SU-DHL-6 (cell line): ENCODE measurements at regions not wholly inside any gene's neighbourhood (a gene's known extent, or its start where the extent isn't known, plus 50 kb on each side); places are given as distances from the start of the nearest gene placed in this dataset.

Experiments used
- CTCF ChIP-seq: fragments of 200-600 bp; sonication (generic); IDR thresholded peaks from one replicate; pipeline ENCODE4 v1.5.1; 2017; ENCODE audit warnings: antibody characterized with exemption, mild to moderate bottlenecking, low read length, moderate library complexity; ENCODE audit not compliant: insufficient read depth, poor library complexity, severe bottlenecking
- EZH2phosphoT487 ChIP-seq: fragments of 200-600 bp; sonication (generic), shearing (Covaris generic); conservative IDR thresholded peaks from 2 replicates; pipeline ENCODE4 v1.6.1; 2018; ENCODE audit warnings: mild to moderate bottlenecking, antibody characterized with exemption, low read length, moderate library complexity, mixed read lengths

GRCh38 chr13:76421011-76421410 lies 465.2 kb downstream of the KCTD12 start:
- TF ChIP-seq CTCF (no peak), EZH2phosphoT487 (no peak)
